ENCODE measurements at regions not wholly inside any gene's neighbourhood (a gene's known extent, or its start where the extent isn't known, plus 50 kb on each side); places are given as distances from the start of the nearest gene placed in this dataset.
"Not testable (repeated sequence)": the region's sequence is repeated elsewhere in the genome, so short reads cannot be mapped to it uniquely, and the experiment has no call there.

- no peak for DNase-seq
Observed at GRCh38 chr17:70327279-70327678, 157.9 kb downstream of the KCNJ2 start.

GRCh38 chr17:70327723-70328122 lies 158.4 kb downstream of the KCNJ2 start:
- DNase-seq = no peak

- DNase-seq = no peak
Observed at GRCh38 chr17:70329721-70330120, 160.4 kb downstream of the KCNJ2 start.

GRCh38 chr17:70331066-70331465 lies 161.7 kb downstream of the KCNJ2 start:
- not testable (repeated sequence) for DNase-seq

GRCh38 chr17:70332356-70333210 lies 163.3 kb downstream of the KCNJ2 start:
- DNase-seq = no peak

- no peak for DNase-seq
Observed at GRCh38 chr17:70336411-70336810, 167.1 kb downstream of the KCNJ2 start.

- DNase-seq = no peak
Observed at GRCh38 chr17:70338946-70339354, 169.6 kb downstream of the KCNJ2 start.

GRCh38 chr17:70343114-70343513 lies 173.8 kb downstream of the KCNJ2 start:
- no peak for DNase-seq

GRCh38 chr17:70344386-70345060 lies 175.2 kb downstream of the KCNJ2 start:
- DNase-seq = peak; percentile 0

- DNase-seq = no peak
Observed at GRCh38 chr17:70345061-70345460, 175.7 kb downstream of the KCNJ2 start.

- DNase-seq = no peak
Observed at GRCh38 chr17:70352834-70353233, 183.5 kb downstream of the KCNJ2 start.

GRCh38 chr17:70353408-70354092 lies 184.2 kb downstream of the KCNJ2 start:
- DNase-seq = no peak

GRCh38 chr17:70355185-70355584 lies 185.9 kb downstream of the KCNJ2 start:
- no peak for DNase-seq

GRCh38 chr17:70357190-70357589 lies 187.9 kb downstream of the KCNJ2 start:
- DNase-seq = no peak

GRCh38 chr17:70365091-70365583 lies 195.8 kb downstream of the KCNJ2 start:
- DNase-seq = no peak

- no peak for DNase-seq
Observed at GRCh38 chr17:70366386-70366785, 197.1 kb downstream of the KCNJ2 start.

GRCh38 chr17:70368011-70368410 lies 198.7 kb downstream of the KCNJ2 start:
- DNase-seq = no peak

GRCh38 chr17:70369391-70369790 lies 200.1 kb downstream of the KCNJ2 start:
- DNase-seq = no peak

GRCh38 chr17:70370816-70371215 lies 201.5 kb downstream of the KCNJ2 start:
- DNase-seq = no peak

- DNase-seq = no peak
Observed at GRCh38 chr17:70373369-70373768, 204.0 kb downstream of the KCNJ2 start.

GRCh38 chr17:70374496-70374895 lies 205.2 kb downstream of the KCNJ2 start:
- no peak for DNase-seq

GRCh38 chr17:70375406-70375805 lies 206.1 kb downstream of the KCNJ2 start:
- DNase-seq = no peak

All from CD4-positive, alpha-beta T cell treated with Interleukin-4 for 4 hours (primary cell).